ENCODE measurements at regions not wholly inside any gene's neighbourhood (a gene's known extent, or its start where the extent isn't known, plus 50 kb on each side); places are given as distances from the start of the nearest gene placed in this dataset.

GRCh38 chr17:83177611-83178532, 98.5 kb downstream of the METRNL start:
- Histone ChIP-seq H3K27ac (replicated peaks) (no peak overlapping the region), H3K4me3 (no peak overlapping the region), H3K36me3 (no peaks in the 10 kb centered on the region), H3K27me3 (ENCODE audit: low read depth) (no peaks in the 10 kb centered on the region), H3K9me3 (replicated peaks) (no peaks in the 10 kb centered on the region), H3K4me1 (peaks cover 2% of the 10 kb centered on the region)
- intact Hi-C loops (cut with micrococcal nuclease): no loop called here
- no peak for DNase-seq
- TF ChIP-seq, protein P1, sequence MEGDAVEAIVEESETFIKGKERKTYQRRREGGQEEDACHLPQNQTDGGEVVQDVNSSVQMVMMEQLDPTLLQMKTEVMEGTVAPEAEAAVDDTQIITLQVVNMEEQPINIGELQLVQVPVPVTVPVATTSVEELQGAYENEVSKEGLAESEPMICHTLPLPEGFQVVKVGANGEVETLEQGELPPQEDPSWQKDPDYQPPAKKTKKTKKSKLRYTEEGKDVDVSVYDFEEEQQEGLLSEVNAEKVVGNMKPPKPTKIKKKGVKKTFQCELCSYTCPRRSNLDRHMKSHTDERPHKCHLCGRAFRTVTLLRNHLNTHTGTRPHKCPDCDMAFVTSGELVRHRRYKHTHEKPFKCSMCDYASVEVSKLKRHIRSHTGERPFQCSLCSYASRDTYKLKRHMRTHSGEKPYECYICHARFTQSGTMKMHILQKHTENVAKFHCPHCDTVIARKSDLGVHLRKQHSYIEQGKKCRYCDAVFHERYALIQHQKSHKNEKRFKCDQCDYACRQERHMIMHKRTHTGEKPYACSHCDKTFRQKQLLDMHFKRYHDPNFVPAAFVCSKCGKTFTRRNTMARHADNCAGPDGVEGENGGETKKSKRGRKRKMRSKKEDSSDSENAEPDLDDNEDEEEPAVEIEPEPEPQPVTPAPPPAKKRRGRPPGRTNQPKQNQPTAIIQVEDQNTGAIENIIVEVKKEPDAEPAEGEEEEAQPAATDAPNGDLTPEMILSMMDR (IDR thresholded peaks at IDR 0.05; ENCODE audit: borderline replicate concordance): no peak

DNA sequence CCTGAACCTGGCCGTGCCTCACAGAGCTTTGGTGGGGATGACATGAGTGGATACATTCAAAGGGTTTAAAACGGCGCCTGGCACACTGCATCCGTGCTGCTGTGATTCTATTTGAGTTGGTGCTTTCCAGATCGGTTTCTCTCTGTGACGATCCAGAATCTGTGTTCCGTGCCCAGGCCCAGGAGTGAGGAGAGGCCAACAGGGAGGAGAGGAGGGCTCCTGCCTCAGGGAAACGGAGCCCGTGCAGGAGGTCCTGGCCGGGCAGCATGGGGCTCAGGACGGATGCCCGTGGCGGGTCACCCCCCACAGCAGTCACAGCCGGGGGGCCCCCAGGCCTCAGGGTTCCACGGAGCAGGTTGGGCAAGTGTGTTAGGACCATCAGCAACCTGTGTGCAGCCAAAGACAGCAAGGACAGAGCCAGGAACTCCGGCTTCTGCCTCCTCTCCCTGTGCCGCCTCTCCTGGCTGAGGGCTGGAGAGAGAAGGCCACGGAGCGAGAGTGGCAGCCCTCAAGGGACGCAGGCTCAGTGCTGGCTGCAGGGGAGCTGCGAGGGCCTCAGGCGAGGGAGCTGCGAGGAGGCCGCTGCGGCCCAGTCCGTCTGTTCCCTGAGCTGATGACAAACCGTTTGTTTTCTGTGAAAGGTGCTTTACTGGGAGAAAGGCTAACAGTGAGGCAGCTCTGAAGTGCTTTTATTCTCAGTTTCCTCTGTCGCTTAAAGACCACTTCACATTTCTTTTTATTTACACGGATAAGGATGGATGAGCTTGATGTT, 99.3 kb downstream of the METRNL start:
- no peaks in the 10 kb centered on the region for H3K9me3 ChIP-seq (replicated peaks)
- H3K36me3 ChIP-seq: no peaks in the 10 kb centered on the region
- DNase-seq: no peak
- no peak overlapping the region for H3K4me3 ChIP-seq
- intact Hi-C loops (cut with micrococcal nuclease): no loop called here
- H3K27me3 ChIP-seq (ENCODE audit: low read depth): no peaks in the 10 kb centered on the region
- peak overlapping the region; percentile 3 for H3K27ac ChIP-seq (replicated peaks)
- TF ChIP-seq, protein P1 (IDR thresholded peaks at IDR 0.05; ENCODE audit: borderline replicate concordance): no peak
- peaks cover 11% of the 10 kb centered on the region for H3K4me1 ChIP-seq

- intact Hi-C loops (cut with micrococcal nuclease): no loop called here
- Histone ChIP-seq H3K36me3 (no peaks in the 10 kb centered on the region), H3K4me3 (no peak overlapping the region), H3K27ac (replicated peaks) (peak overlapping the region; percentile 3), H3K27me3 (ENCODE audit: low read depth) (no peaks in the 10 kb centered on the region), H3K9me3 (replicated peaks) (no peaks in the 10 kb centered on the region), H3K4me1 (peaks cover 17% of the 10 kb centered on the region)
- no peak for DNase-seq
- TF ChIP-seq, protein P1 (IDR thresholded peaks at IDR 0.05; ENCODE audit: borderline replicate concordance): no peak
Measured at GRCh38 chr17:83179374-83179773, 100.0 kb downstream of the METRNL start.

DNA sequence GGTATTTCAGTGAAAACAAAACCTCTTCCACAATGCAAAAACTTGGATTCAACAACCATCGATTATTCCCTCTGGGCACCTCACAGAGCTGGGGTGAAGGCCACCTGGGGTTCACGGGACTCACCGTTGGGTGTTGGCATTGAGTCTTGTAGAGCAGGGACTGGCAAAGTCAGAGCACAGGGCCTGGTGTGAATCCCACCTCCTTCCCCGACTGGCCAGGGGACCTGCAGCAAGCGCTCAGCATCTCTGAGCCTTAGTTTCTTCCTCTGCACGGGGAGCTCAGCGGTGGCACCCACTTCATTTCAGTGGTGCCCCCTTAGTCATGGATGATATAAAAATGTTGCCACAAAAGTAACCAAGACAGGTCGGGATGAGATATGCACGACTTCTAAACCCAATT, 100.4 kb downstream of the METRNL start:
- no peaks in the 10 kb centered on the region for H3K36me3 ChIP-seq
- intact Hi-C loops (cut with micrococcal nuclease): no loop called here
- H3K4me3 ChIP-seq: no peak overlapping the region
- H3K27ac ChIP-seq (replicated peaks): peak overlapping the region; percentile 3
- H3K4me1 ChIP-seq: peaks cover 19% of the 10 kb centered on the region
- no peaks in the 10 kb centered on the region for H3K27me3 ChIP-seq (ENCODE audit: low read depth)
- H3K9me3 ChIP-seq (replicated peaks): no peaks in the 10 kb centered on the region
- TF ChIP-seq, protein P1 (IDR thresholded peaks at IDR 0.05; ENCODE audit: borderline replicate concordance): no peak
- no peak for DNase-seq

DNA sequence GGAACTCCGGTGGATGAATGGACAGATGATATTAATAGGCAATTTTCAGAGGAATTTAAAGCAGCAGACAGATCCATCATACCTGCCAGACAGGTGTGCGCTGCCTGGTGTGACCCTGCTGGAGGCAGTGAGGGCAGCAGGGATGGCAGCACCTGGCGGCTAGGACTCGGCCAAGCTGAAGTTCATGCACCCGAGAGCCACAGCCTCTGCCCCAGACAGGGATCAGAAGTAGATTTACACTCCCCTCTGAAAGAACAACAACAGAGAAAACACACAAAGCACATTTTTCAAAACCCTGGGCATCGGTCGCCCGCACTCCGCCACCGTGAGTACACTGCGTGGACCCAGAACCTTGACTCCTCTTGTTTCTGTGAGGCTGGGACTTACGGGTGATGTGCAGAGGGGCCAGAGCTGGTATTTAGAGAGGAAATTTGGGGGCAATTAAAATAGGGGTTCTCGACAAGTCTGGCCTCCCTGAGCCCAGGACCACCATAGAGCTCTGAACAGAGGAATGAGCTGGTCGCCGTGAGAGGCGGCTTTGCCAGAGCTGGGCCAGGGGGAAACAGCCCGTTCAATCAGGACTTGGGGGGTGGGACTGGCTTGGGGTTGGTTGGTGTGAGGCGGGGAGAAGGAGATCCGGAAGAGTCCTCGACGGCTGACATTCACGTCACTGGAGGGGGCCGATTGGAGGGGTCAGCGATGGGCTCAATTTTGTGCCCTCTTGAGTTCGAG, 101.0 kb downstream of the METRNL start:
- no peak for DNase-seq
- no peak overlapping the region for H3K4me3 ChIP-seq
- TF ChIP-seq, protein P1 (IDR thresholded peaks at IDR 0.05; ENCODE audit: borderline replicate concordance): no peak
- no peaks in the 10 kb centered on the region for H3K27me3 ChIP-seq (ENCODE audit: low read depth)
- H3K4me1 ChIP-seq: peaks cover 19% of the 10 kb centered on the region
- H3K36me3 ChIP-seq: no peaks in the 10 kb centered on the region
- H3K9me3 ChIP-seq (replicated peaks): no peaks in the 10 kb centered on the region
- H3K27ac ChIP-seq (replicated peaks): no peak overlapping the region
- intact Hi-C loops (cut with micrococcal nuclease): no loop called here
